ENCODE measurements at regions not wholly inside any gene's neighbourhood (a gene's known extent, or its start where the extent isn't known, plus 50 kb on each side); places are given as distances from the start of the nearest gene placed in this dataset.
A peak's percentile ranks its signal among the peaks of the same experiment; 100 is the strongest.

DNA sequence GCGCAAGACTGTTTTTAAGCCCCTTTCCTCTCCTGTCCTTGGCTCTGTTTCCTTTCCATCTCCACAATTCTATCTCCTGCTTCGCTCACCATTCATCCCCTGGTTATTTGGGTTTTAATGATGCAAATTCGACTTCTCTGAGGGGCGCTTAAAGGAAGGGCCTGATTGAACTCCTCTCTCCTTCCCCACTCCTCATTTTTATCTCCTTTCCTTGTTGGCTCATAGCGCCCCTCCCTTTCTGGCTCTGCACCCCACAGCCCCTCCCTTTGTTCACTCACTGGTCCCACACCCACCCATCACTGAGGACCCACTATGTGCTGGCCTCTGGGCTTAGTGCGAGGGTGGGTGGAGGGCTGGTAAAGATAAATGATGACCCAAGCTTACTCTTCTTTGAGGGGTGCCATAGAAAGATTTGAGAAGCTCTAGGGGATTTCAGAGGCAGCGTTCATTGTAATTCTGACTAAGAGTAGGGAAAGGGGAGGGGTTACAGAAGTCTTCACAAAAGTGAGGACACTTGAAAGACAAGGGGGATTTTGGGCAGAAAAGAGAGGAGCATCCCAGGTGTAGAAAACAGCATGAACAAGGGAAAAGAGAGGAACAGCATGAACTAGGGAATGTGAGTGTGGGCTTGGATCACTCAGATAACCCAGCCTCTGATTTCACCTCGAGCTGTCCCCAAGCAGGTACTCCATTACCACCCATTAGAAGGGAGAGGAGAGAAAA, 507.8 kb downstream of the CD83 start:
- DNase-seq: no peak

DNA sequence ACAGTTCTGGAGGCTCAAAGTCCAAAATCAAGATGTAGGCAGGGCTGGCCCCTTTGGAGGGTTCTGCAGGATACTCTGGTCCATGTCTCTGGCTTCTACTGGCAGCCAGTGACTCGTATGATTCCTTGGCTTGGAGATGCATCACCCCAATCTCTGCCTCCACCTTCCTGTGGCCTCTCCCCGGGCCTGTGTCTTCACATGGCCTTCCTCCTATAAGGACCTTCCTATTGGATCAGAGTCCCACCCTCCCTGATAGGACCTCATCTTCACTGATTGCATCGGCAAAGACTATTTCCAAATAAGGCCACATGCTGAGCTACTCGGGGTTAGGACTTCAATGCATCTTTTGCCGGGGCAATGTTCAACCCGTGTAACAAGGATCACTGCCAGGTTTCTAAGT, 509.0 kb downstream of the CD83 start:
- DNase-seq: no peak

DNA sequence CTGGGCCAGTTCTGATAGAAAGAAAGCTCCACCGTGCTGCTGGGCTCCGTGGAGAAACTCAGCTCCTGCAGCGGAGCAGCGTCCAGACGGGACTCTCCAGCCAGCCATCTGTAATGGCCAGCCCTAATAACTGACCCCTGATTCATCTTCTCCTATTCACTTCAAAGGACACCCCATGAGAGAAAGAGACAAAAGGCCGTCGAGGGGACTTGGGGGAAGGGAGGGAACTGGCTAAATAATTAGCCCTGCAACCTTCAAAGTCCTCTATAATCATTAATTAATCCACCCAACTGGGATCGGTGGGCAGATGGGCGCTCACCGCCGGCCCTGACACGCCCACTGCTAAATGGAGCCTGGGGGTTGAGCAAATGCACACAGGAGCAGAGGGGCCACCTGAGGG, 512.4 kb downstream of the CD83 start:
- DNase-seq: no peak

DNA sequence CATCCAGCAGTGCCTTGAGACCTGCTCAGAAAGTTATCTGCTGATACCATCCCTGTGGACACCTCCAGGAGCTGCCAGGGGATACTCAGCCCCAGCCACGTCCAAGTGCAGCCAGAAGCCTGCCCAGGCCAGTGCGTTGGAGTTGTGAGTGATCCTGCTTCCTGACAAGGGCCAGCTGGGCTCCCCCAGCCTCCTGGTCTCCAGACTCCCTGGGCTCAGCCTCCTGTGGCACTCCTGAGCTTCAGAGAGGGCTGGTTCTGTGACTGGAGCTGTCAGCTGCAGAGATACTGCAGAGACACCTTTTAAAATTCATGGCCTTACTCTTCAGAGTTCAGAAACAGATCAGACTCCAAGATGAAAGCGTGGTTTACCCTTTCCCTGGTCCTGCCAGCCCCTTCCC, 515.9 kb downstream of the CD83 start:
- DNase-seq: no peak

DNA sequence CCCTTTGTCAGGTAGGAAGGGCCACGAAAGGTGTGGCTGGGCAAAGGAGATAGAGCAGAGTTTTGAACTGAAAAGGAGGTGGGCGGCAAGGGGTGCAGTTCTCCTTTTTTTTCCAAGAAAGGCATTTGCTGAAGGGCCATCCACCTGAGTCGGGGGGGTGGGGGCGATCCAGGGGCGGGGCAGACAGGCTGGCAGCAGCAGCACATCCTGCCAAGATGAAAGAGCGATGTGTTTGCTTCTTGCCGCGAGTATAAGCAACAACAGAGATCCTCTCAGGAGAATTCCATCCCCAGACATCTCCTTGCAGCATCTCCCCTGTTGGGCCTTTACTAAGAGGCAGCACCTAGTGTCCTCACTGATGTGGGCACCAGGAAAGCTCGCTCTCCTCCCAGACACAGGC, 516.5 kb downstream of the CD83 start:
- DNase-seq: peak; percentile 13

DNA sequence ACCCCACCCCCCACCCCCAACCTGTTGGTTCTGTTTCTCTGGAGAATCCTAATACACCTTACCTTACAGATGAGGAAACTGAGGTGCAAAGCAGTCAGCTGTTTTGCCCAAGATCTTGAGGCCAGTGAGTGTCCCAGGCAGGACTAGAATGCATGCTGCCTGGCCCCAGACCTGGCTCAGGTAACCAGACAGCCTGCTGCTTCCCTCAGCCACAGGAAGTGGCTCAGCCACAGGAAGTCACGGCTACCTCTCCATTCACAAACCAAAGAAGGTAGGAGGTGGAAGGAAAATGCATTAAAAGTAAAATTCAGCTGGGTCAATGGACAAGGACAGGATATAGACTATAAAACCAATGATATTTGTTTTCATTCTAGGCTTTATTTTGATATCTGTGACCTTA, 517.6 kb downstream of the CD83 start:
- DNase-seq: peak; percentile 13

DNA sequence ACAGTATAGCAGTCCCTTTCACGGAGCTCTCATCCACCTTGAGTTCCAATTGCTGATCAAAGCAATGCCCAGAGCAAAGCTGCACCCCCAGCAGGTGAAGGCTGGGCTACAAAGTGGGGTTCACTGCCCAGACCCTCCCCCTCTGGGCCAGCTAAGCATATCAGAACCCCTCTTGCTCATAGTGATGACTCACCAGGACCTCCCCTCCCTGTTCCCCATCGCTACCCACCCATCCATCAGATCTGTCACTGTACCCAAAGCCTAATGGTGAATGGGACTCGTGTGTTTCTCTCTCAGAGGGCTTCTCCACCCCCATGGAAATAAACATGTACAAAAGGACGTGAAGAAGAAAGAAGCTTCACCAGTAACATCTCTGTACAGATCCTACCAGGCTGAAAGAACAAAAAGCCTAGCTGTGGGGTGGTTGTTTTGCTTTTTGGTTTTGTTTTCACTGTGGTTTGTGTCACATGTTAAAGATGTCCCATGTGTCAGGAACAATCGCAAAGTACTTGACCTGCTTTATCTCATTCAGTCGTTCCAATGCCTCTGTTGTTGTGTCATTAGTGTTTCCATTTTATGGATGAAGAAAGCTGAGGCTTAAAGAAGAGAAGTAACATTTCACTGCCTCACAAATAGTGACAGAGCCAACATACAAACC, 518.5 kb downstream of the CD83 start:
- peak; percentile 9 for DNase-seq

DNA sequence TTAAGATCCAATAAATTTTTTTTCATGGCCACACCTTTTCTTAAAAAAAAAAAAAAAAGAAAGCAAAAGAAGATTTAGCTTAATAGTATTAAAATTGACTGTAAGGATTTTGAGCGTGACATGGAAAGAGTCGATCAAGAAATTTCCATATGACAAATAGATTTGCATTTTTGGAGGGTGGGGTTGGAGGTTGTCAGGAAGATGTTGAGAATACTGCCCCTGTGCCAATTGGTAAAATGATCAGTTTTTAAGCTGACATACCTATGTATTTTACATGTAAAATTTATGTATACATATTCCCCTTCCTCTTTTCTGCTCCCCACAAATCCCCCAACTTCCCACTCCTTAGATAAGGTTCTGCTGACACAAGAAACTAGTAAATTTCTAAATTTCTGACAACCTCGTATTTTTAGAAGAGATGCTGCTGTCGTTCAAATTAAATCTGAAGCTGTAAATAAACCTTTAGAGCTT, 520.9 kb downstream of the CD83 start:
- no peak for DNase-seq

DNA sequence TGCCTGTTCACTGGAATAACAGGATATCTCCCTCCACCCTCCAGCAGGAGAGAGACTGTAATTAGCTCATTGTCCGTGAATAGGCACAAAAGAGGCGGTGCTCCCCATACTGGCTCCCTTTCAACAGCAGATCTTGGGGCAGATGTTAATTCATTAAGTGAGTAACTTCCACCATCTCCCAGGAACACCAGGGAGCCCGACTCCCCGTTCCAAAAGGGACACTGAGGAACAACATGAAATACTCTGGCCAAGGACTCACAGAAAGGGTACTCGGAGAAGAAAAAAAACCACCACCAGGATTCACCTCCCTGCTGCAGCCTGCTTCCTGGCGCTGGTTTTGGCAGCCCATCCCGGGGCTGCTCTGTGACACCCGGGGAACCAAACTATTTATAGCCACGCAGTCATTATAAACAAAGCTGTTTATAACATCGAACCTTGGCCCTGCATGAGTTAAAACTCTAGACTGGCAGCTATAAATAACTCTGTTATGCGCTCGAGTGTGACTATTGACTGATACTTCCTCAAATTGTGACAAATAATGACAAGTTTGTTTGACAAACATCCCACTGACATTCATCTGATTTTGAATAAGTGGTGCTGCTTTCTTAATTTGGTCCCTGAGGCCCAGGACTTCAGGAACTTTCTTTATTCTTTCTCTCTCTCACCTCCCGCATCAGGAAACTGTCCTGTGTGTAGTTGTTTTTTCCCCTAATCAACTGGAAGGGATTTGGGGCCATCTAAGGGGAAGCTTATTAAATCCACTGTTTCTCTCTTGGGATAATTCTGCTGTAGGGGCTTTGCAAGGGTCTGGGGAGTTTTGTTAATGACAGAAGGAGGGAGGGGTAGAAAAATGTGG, 521.6 kb downstream of the CD83 start:
- DNase-seq: no peak

DNA sequence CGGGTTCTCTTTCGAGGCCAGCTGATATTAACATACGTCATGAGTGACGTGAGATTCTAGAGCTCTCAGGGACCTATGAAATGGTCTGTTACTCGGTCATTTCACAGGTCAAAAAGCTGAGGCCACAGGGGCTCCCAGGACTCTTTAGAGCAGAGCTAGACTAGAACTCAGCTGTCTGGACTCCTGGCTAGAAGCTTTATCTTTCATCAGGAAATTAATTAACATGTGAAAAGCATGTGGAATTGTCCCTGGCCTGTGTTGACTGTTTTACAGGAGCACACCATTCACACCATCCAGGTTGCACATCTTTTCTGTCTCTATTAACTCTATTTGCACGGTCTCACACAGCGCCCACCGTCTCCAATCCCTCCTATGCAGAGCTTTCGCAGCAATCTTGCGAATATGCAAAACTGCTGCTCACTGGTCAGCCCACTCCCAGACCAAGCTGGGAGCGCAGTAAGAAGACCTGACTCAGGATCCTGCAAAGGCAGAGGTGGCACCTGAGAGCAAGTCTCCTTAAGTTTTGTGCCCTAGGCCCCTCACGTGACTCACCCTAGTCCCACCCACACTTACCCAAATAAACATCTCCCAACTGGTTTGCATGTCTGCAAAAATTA, 522.5 kb downstream of the CD83 start:
- DNase-seq: no peak

DNA sequence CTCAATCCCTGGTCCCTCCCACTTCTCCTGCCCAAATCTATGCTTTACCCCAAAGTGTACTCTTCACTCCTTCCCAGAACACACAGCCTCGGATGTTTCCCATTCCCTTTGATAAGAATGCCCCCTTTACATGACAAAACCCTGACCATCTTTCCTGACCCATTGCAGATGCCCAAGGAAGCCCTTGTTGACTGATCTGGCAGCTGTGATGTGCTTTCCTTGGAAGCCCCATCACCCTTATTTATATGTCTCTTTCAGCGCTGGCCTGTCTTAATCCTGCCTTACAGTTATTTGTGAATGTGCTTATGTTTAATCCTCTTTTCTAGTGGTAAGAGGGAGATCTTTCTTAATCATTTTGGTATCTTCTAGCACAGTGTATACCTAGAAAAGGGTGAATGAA, 523.1 kb downstream of the CD83 start:
- DNase-seq: no peak

DNA sequence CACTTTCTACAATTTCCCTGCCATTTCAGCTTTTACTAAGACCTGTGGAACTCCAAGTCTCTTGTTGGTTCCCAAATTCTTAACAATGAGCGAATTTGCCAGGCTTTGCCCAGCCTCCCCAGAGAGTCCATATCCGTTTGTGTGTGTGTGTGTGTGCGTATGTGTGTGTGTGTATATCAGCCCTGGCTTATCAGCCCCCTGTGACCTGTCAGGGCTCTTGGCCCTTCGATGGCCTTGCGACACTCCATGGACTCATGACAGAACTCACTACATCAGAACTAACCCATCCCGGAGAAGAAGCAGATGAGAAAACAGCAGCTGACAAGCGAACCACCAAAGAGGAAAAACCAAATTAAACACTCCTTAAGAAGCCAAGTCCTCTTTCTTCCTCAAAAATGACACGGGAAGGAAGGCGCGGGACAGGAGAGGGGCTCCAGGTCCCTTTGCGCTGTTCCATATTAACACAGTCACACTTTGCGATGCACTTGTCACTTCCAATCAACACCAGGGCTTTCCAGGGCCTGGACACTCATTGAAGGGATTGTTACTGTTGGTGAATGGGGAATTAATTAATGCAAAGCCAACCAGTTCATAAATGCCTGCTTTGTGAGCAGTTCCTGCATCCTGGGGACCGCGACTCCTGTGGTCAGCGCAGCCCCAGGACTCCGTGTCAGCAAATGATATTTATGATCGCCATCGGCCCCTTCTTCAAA, 524.0 kb downstream of the CD83 start:
- no peak for DNase-seq

DNA sequence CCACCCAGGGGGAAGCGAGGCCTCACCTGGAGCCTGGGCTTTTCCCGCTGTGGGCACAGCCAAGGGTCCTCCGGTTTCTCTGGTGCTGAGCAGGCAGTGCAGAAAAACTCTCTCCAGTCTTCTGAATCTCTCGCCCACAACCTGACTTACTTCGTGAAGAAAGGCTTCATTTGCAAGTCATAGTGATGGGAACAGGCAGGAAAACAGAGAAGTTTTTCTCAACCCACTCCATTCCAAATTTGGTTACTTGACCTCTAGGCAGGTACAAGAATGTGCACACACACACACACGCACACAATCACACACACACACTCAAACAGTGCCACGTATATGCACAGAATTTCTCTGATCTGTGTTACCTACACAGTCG, 524.5 kb downstream of the CD83 start:
- DNase-seq: no peak

DNA sequence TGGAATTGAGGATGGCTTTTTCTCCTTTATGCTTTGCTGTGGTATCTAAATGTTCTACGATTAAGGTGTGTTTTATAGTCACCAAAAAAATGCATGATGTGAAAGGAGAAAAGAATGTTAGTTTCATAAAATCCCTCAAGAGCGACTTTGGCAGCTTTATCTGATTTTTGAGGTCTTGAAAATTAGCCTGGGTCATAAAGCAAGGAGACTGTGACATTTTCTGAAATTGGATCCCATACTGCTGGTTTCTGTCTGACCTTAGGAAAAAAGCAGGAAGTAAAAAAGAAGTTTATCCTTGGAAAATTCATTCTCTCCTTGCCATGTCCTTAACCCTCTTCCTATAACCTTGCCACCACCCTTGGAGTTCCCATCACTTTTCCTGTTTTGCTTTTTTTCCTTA, 525.3 kb downstream of the CD83 start:
- no peak for DNase-seq

DNA sequence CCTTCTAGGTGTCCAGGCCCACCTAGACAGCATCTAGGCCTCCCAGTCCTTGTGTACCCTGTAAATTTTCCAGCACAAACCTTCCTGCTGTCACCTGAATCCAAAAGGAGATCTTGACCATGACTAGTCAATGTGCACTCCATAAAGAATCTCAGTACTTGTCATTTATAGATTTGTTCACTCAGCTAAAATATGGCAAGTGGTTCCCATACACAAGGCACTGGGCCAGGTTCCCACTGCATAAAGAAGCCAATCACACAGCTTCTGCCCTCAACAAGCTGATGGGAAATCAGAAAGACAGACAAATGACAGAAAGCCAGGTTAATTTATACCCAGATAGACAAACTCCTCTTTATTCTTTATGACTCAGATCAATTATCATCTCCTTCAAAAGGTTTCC, 526.8 kb downstream of the CD83 start:
- DNase-seq: no peak

DNA sequence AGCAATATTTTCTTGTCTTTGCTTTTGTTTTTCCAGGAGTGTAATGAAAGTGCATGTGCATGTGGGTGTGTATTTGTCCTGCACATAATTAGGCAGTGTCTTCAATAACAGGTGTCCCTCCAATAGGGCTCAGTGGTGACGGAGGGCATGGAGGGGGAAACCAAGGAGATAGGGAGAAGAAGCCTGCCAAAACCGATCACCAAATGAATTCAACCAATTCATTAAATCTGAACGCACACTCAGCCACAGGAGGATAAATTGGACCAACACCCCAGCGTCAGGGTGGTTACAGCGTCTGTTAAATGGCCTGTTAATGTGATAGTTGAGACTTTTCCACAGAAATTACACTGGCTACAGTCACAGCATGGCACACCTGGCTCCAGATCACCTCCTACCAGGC, 527.6 kb downstream of the CD83 start:
- no peak for DNase-seq

DNA sequence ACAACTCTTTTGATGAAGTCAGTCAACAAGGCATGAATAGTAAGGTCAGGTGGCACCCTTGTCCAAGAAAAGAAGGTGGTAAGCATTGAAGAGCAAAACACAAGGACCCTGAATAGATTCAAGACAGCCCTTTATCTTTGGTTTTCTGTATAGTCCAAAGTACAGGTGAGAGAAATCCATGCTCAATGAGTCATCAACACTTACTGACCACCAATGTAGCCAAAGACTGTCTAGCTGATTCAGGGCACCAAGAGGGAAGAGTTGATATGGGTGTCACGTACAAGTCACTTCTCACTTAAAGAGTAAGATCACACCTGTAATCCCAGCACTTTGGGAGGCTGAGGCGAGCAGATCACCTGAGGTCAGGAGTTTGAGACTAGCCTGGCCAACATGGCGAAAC, 528.3 kb downstream of the CD83 start:
- DNase-seq: no peak

DNA sequence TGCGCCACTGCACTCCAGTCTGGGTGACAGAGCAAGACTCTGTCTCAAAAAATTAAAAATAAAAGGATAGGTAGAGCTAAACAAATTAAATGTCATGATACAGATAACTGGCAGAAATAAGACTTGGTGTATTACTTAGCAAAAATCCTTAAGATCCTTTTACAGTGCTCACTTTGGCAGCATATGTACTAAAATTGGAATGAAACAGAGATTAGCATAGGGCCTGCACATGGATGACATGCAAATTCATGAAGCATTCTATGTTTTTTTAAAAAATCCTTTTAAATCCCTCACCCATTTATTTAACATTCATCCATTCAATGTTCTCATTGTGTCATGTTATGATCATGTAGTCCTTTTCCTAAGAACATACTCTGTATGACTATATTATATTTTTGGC, 528.8 kb downstream of the CD83 start:
- no peak for DNase-seq

DNA sequence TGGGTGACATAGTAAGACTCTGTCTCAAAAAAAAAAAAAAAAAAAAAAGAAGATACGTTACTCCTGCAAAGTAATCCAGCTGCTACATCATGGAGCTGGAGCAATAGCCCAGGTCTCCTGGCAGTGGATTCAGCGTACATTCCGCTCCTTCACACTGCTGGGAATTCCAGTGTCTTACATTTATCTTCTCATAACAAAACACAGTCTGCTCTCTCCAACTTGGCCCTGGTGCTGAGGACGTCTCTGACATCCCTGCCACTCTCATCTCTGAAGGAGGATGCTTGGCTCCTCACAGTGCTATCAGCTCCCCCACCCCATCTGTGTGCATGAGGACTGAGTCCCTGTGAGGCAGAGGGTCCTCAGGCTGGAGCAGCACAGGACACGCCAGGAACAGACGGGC, 529.8 kb downstream of the CD83 start:
- DNase-seq: no peak

DNA sequence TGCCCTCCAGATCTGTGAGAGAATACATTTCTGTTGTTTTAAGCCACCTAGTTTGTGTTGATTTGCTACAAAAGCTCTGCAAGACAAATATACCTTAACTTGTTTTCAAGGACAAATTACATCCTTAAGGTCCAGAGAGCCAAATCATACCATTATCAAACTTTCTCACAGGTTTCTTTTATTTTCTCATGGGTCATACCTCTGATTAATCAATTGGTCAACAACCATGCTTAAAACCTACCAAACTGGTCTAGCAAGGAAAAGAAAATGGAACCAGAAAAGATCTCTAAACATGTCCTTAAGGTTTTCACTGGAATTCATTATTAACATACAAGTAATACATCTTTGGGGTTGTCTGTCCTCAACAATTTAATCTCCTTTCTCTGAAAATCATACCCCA, 535.0 kb downstream of the CD83 start:
- DNase-seq: no peak

DNA sequence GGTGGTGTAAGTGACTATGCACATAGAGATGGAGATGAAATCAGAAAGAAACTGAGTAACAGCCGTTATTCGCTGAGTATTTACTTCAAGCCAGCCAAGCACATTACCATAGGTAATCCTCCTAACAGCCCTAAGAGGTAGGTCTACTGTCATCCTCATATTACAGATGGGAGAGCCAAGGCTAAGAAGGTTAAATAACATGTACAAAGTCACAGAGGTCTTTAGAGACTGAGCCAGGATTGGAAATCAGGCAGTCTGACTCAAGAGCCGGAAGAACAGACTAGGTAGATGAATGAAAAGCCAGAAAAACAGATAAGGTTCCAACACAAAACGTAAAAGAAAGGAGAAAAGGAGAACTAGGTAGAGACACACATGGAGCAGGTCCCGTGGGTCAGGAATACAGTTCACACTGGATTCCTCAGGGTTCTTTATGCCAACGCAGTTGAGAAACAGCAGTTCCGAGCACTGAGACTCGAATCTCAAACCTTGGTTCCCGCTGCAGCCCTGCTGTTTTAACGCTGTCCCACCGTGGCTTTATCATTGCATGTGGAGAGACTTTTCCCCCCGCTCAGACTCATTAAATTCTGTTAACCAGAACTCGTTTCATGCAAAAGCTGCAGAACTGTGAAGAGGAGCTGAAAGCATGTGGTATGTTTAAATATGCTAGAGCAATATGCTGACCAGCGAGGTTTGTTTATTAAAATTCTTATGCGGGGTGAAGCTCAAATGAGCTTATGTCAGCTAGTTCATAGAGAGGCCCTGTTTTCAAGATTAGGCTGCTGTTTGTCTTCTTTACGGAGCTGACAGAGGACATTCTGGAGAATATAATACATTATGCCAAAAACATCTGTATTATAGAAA, 537.9 kb downstream of the CD83 start:
- DNase-seq: no peak

DNA sequence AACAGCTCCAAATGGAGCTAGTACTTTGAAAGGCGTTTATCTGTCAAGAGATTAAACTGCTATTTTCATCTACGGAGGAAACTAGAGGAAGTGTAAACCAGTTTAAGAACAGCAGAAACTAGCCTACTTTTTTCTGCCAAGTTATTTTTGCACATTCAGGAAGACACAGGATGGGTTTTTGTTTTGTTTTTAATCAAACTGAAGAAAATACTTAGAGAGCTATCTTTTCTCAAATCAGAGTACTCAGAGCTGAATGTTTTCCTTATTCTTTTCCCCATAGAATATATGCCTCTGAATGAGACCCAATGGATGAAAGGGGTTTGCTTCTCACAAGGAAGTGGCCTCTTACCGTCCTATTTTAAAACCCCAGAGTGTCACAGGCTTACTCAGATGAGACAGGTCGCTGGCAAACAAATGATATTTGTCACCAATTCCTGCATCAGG, 538.5 kb downstream of the CD83 start:
- no peak for DNase-seq
